SK-N-SH (cell line): ENCODE measurements at regions not wholly inside any gene's neighbourhood (a gene's known extent, or its start where the extent isn't known, plus 50 kb on each side); places are given as distances from the start of the nearest gene placed in this dataset.

Source experiments
- CTCF ChIP-seq: fragments of 200-600 bp; sonication (generic); IDR thresholded peaks from 2 replicates; pipeline ENCODE4 v1.6.1; 2017; ENCODE audit warnings: antibody characterized with exemption, mild to moderate bottlenecking, moderate library complexity
- EP300 ChIP-seq, 2 experiments: IDR thresholded peaks; 2 replicates each; pipeline versions ENCODE4 v1.4.0 to v1.6.1; 2012; ENCODE audit warnings: borderline replicate concordance in 1 of 2, low read depth in 1 of 2, low read length in 1 of 2
- EZH2phosphoT487 ChIP-seq: fragments of 200-600 bp; sonication (generic); IDR thresholded peaks from 2 replicates; pipeline ENCODE4 v1.6.1; 2017; ENCODE audit warnings: low read depth, mixed run types, mild to moderate bottlenecking, antibody characterized with exemption, moderate library complexity, borderline replicate concordance
- FOSL2 ChIP-seq: IDR thresholded peaks from 2 replicates; pipeline ENCODE4 v1.4.0; 2012; ENCODE audit warnings: low read depth, mild to moderate bottlenecking, moderate library complexity, borderline replicate concordance
- NFIC ChIP-seq: IDR thresholded peaks from 2 replicates; pipeline ENCODE4 v1.4.0; 2012; ENCODE audit warnings: borderline replicate concordance
- POLR2AphosphoS5 ChIP-seq: IDR thresholded peaks from 2 replicates; pipeline ENCODE4 v1.6.1; 2012; ENCODE audit warnings: low read depth, low read length
- RAD21 ChIP-seq: IDR thresholded peaks from 2 replicates; pipeline ENCODE4 v1.6.1; 2012; ENCODE audit warnings: mild to moderate bottlenecking, low read length
- TCF12 ChIP-seq: IDR thresholded peaks from 2 replicates; pipeline ENCODE4 v1.4.0; 2012
- USF1 ChIP-seq: IDR thresholded peaks from 2 replicates; pipeline ENCODE4 v1.4.0; 2012; ENCODE audit warnings: low read depth, borderline replicate concordance
- USF2 ChIP-seq: fragments of 150-350 bp; IDR thresholded peaks from 2 replicates; pipeline ENCODE4 v1.6.1; 2017; ENCODE audit warnings: antibody characterized with exemption, low read length, low read depth, borderline replicate concordance

GRCh38 chr10:8332730-8333111, 278.2 kb downstream of the GATA3 start:
- TF ChIP-seq TCF12 (no peak), CTCF (no peak), USF1 (no peak), POLR2AphosphoS5 (no peak), EP300 (IDR thresholded peaks at IDR 0.05; ENCODE audit: borderline replicate concordance in 1 of 2, low read depth in 1 of 2, low read length in 1 of 2) (no peak), FOSL2 (no peak), USF2 (no peak), RAD21 (no peak), NFIC (no peak), EZH2phosphoT487 (no peak)
